GM12891 (cell line): ENCODE measurements at regions not wholly inside any gene's neighbourhood (a gene's known extent, or its start where the extent isn't known, plus 50 kb on each side); places are given as distances from the start of the nearest gene placed in this dataset.

Experiments used
- POLR2A ChIP-seq: IDR thresholded peaks from 2 replicates; pipeline ENCODE4 v1.6.1; 2011; ENCODE audit warnings: low read depth, low read length, control low read depth
- POLR2AphosphoS5 ChIP-seq: IDR thresholded peaks from 2 replicates; pipeline ENCODE4 v1.6.1; 2011; ENCODE audit warnings: low read depth, low read length, control low read depth
- SPI1 ChIP-seq: IDR thresholded peaks from 2 replicates; pipeline ENCODE4 v1.6.1; 2011; ENCODE audit warnings: low read depth, low read length, control low read depth

DNA sequence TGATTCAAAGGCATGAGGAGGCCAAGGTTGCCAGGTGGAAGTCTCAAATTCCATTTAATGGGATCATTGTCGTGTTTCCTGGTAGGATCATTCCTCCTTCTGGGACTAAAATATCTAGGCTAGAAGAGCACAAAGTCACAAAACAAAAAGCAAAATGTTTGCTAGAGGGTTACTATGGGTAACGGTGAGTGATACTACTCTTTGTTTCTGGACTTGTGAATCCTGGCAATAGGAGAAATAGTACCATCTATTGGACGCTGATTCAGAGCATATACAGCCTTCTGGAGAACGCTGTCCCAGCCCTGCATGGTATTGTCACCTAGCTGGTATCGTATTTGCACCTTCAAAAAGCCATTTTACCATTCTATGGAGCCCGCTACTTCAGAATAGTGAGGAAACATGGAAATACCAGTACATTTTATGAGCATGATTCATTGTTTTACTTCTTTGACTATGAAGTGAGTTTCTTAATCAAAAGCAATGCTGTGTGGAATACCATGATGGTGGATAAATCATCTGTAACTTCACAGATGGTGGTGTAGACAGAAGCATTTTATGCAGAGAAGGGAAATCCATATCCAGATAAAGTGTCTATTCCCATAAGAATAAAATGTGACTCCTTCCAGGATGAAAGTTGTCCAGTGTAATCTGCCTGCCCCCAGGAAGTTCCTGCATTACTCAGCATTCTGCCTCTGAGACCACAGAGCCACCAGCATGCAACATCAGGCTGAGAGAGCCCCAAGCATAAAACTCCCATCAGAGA, 361.0 kb downstream of the ETV1 start:
- TF ChIP-seq POLR2A (no peak), POLR2AphosphoS5 (no peak), SPI1 (no peak)
